HepG2 (cell line): ENCODE measurements at regions not wholly inside any gene's neighbourhood (a gene's known extent, or its start where the extent isn't known, plus 50 kb on each side); places are given as distances from the start of the nearest gene placed in this dataset.
A peak's percentile ranks its signal among the peaks of the same experiment; 100 is the strongest.

Experiments used
- ATAC-seq: fragments of 200-7000 bp; cut with Tn5 transposase; 3 replicates; pipeline ENCODE4 v1.9.1; 2020; ENCODE audit warnings: mild to moderate bottlenecking, moderate library complexity
- BruUV-seq: library from RNA; stranded (reverse); fragments of 400-500 nt; replicated peaks from 2 replicates; lab custom pipeline; 2021; lab: Mats Ljungman, UMichigan
- CTCF ChIA-PET: fragments of 300-600 bp; formaldehyde crosslinking; extraction: SDS; loops from one replicate; lab custom pipeline; 2021; ENCODE audit warnings: low total read pairs, inconsistent platforms, low intra/inter-chr PET ratio; lab: Yijun Ruan, JAX
- POLR2A ChIA-PET: fragments of 350-600 bp; sonication (Branson Sonifier 250); formaldehyde crosslinking; loops from one replicate; lab custom pipeline; 2020; ENCODE audit warnings: antibody characterized with exemption, inconsistent platforms; lab: Yijun Ruan, JAX
- DNase-seq: peaks from one replicate; pipeline ENCODE4 v3.0.0-alpha.2; 2015; ENCODE audit warnings: low spot score
- FAIRE-seq: peaks from 3 replicates; lab custom pipeline; 2011; peaks lifted over from hg19 to GRCh38; lab: Jason Lieb, UNC
- H2AFZ ChIP-seq: one replicate; pipeline ENCODE4 v1.6.1; 2011; ENCODE audit warnings: low read length, inconsistent platforms
- H3K27ac ChIP-seq: fragments of 300-600 bp; 3 replicates; pipeline ENCODE4 v1.8.0; 2011; ENCODE audit warnings: mixed run types, mild to moderate bottlenecking, mixed read lengths, low read length, inconsistent platforms; ENCODE audit not compliant: insufficient read depth; ENCODE audit errors: extremely low read length
- H3K27me3 ChIP-seq, 2 experiments: fragments of 200-600 bp in 1 of 2; 2 replicates in 1 of 2; 3 replicates in 1 of 2; pipeline versions ENCODE4 v1.6.0 to v1.8.0; 2011; ENCODE audit warnings: low read length in 2 of 2, mild to moderate bottlenecking in 2 of 2, moderate library complexity in 2 of 2, inconsistent platforms in 1 of 2; ENCODE audit not compliant: insufficient read depth in 2 of 2, control insufficient read depth in 1 of 2
- H3K36me3 ChIP-seq, 2 experiments: fragments of 200-600 bp in 1 of 2; replicated peaks in 1 of 2; 2 replicates in 1 of 2; 3 replicates in 1 of 2; pipeline versions ENCODE4 v1.5.1 to v1.8.0; 2011; ENCODE audit warnings: low read length in 2 of 2, inconsistent platforms in 1 of 2; ENCODE audit not compliant: insufficient read depth in 2 of 2, control insufficient read depth in 1 of 2
- H3K4me1 ChIP-seq: 2 replicates; pipeline ENCODE4 v1.5.1; 2012; ENCODE audit warnings: low read length, inconsistent platforms; ENCODE audit not compliant: insufficient read depth
- H3K4me2 ChIP-seq: 2 replicates; pipeline ENCODE4 v1.6.0; 2011; ENCODE audit warnings: low read depth, low read length, inconsistent platforms
- H3K4me3 ChIP-seq, 3 experiments: fragments of 200-600 bp in 1 of 3; sonication (generic), shearing (Covaris generic) in 1 of 3; replicated peaks in 1 of 3; 2 replicates each; pipeline ENCODE4 v1.5.1; 2011 to 2016; ENCODE audit warnings: low read length in 3 of 3, inconsistent platforms in 2 of 3, low read depth in 2 of 3, mild to moderate bottlenecking in 2 of 3, control low read depth in 1 of 3, mixed read lengths in 1 of 3; ENCODE audit not compliant: insufficient read depth in 1 of 3
- H3K79me2 ChIP-seq: one replicate; pipeline ENCODE4 v1.6.1; 2011; ENCODE audit warnings: low read length, inconsistent platforms; ENCODE audit not compliant: insufficient read depth
- H3K9ac ChIP-seq: 2 replicates; pipeline ENCODE4 v1.6.0; 2011; ENCODE audit warnings: mild to moderate bottlenecking, low read depth, low read length, inconsistent platforms; ENCODE audit not compliant: insufficient read depth
- H3K9me3 ChIP-seq: 2 replicates; pipeline ENCODE4 v1.5.1; 2012; ENCODE audit warnings: mild to moderate bottlenecking, low read length
- H4K20me1 ChIP-seq: 2 replicates; pipeline ENCODE4 v1.6.0; 2011; ENCODE audit warnings: inconsistent platforms, mild to moderate bottlenecking, low read length, moderate library complexity; ENCODE audit not compliant: insufficient read depth
- CEBPG ChIP-seq: IDR thresholded peaks from 2 replicates; pipeline ENCODE4 v1.6.1; 2016
- GABPB1 ChIP-seq: IDR thresholded peaks from 2 replicates; pipeline ENCODE4 v1.6.1; 2016; ENCODE audit warnings: mild to moderate bottlenecking, missing genetic modification reagents, moderate library complexity, missing compliant biosample characterization
- HNF4A ChIP-seq: sonication (generic); formaldehyde crosslinking; IDR thresholded peaks from 2 replicates; pipeline ENCODE4 v1.4.0; 2020; ENCODE audit warnings: missing genetic modification reagents
- SOX13 ChIP-seq, 3 experiments: fragments of 450-650 bp in 1 of 3; sonication (generic) in 1 of 3; formaldehyde crosslinking in 1 of 3; IDR thresholded peaks in 2 of 3; conservative IDR thresholded peaks in 1 of 3; 2 replicates each; pipeline versions ENCODE4 v1.5.0 to v1.6.1; 2016 to 2020; ENCODE audit warnings: antibody characterized with exemption in 1 of 3, mild to moderate bottlenecking in 1 of 3, missing compliant biosample characterization in 1 of 3, missing genetic modification reagents in 1 of 3, moderate library complexity in 1 of 3
- SOX5 ChIP-seq: IDR thresholded peaks from 2 replicates; pipeline ENCODE4 v1.6.1; 2016; ENCODE audit warnings: borderline replicate concordance
- SOX6 ChIP-seq, 2 experiments: fragments of 450-650 bp in 1 of 2; sonication (generic) in 1 of 2; formaldehyde crosslinking in 1 of 2; IDR thresholded peaks; 2 replicates each; pipeline versions ENCODE4 v1.4.0 to v1.6.1; 2017 to 2020; ENCODE audit warnings: antibody characterized with exemption in 1 of 2, mild to moderate bottlenecking in 1 of 2, missing genetic modification reagents in 1 of 2
- ZIK1 ChIP-seq: sonication (generic); formaldehyde crosslinking; IDR thresholded peaks from 2 replicates; pipeline ENCODE4 v1.5.0; 2020; ENCODE audit warnings: mild to moderate bottlenecking, low read depth, missing genetic modification reagents, borderline replicate concordance
- ZNF329 ChIP-seq: sonication (generic); formaldehyde crosslinking; IDR thresholded peaks from 2 replicates; pipeline ENCODE4 v1.9.0; 2021; ENCODE audit warnings: low read depth, mild to moderate bottlenecking, missing genetic modification reagents
- ZNF33B ChIP-seq: sonication (generic); formaldehyde crosslinking; IDR thresholded peaks from 2 replicates; pipeline ENCODE4 v1.5.1; 2020; ENCODE audit warnings: mild to moderate bottlenecking, missing genetic modification reagents
- ZUFSP ChIP-seq: sonication (generic); formaldehyde crosslinking; IDR thresholded peaks from 2 replicates; pipeline ENCODE4 v1.9.0; 2021; ENCODE audit warnings: missing genetic modification reagents, mild to moderate bottlenecking, borderline replicate concordance
- WGBS: methylation state at CpG from one replicate; pipeline ENCODE4 v1.1.6; 2017; ENCODE audit warnings: low lambda C conversion rate; 5-methylcytosine and 5-hydroxymethylcytosine counted together
- in situ Hi-C: cut with HindIII; loops from 2 replicates; pipeline ENCODE4 v1.10.0; 2017; ENCODE audit warnings: low pct_unique_long_range_greater_than_20kb; ENCODE audit not compliant: extremely low pct_ligation_motif_present
- intact Hi-C: fragments of 100-400 bp; cut with micrococcal nuclease; formaldehyde crosslinking; loops from one replicate; pipeline ENCODE4 v1.10.0; 2022; ENCODE audit not compliant: unreplicated experiment

GRCh38 chr4:106481801-106482200, 113.2 kb upstream of the GIMD1 start:
- 21% methylated on average over 3 of the region's 3 CpGs for WGBS
- intact Hi-C loops (no loop called here), in situ Hi-C loops (no loop called here)
- Histone ChIP-seq H3K79me2 (no peaks in the 10 kb centered on the region), H3K27ac (no peak overlapping the region), H2AFZ (no peak overlapping the region), H4K20me1 (no peaks in the 10 kb centered on the region), H3K27me3 (peaks cover 1 to 8% of the 10 kb centered on the region in 2 experiments; a peak in 2 of 5 replicates), H3K4me3 (no peak overlapping the region), H3K4me2 (no peak overlapping the region), H3K36me3 (no peaks in the 10 kb centered on the region), H3K9ac (no peak overlapping the region), H3K4me1 (peaks cover 9% of the 10 kb centered on the region; the same call in 1 of the 2 replicates), H3K9me3 (no peaks in the 10 kb centered on the region)
- DNase-seq: no peak
- CTCF ChIA-PET: no interaction called here
- POLR2A ChIA-PET: no interaction called here
- ATAC-seq: no peak
- FAIRE-seq: no peak
- no TSS peak for BruUV-seq
- TF ChIP-seq ZUFSP (CRISPR knock-in tag): no peak

GRCh38 chr4:106478152-106478551, 109.6 kb upstream of the GIMD1 start:
- no peak overlapping the region for H3K4me3 ChIP-seq
- ATAC-seq (peak; percentile 78), FAIRE-seq (no peak), DNase-seq (peak; percentile 32)
- H3K4me1 ChIP-seq: peaks cover 9% of the 10 kb centered on the region; the same call in 1 of the 2 replicates
- no TSS peak for BruUV-seq
- no peaks in the 10 kb centered on the region for H3K36me3 ChIP-seq
- H4K20me1 ChIP-seq: no peaks in the 10 kb centered on the region
- no peak overlapping the region for H3K4me2 ChIP-seq
- no peak overlapping the region for H3K9ac ChIP-seq
- ChIA-PET POLR2A (no interaction called here), CTCF (no interaction called here)
- in situ Hi-C loops: no loop called here
- TF ChIP-seq ZIK1 (CRISPR knock-in tag) (no peak), HNF4A (CRISPR knock-in tag) (peak; percentile 19; the same call in 1 of the 2 replicates), SOX6 (IDR thresholded peaks at IDR 0.05) (no peak), SOX6 (CRISPR knock-in tag; IDR thresholded peaks at IDR 0.05) (peak; percentile 68; the same call in 1 of the 2 replicates), SOX13 (IDR thresholded peaks at IDR 0.05) (no peak), SOX13 (CRISPR knock-in tag; conservative IDR thresholded peaks at IDR 0.05 in 1 of 2, IDR thresholded peaks at IDR 0.05 in 1 of 2) (peak in 1 of 2 experiments; percentile 76; a peak in 2 of 4 replicates), SOX5 (peak; percentile 56; the same call in 1 of the 2 replicates), ZNF329 (CRISPR knock-in tag) (no peak), CEBPG (CRISPR knock-in tag) (no peak), ZNF33B (no peak), GABPB1 (CRISPR knock-in tag) (no peak)
- TF ChIP-seq, all 625 proteins: peak for 4
- Histone ChIP-seq H2AFZ (no peak overlapping the region), H3K79me2 (no peaks in the 10 kb centered on the region), H3K9me3 (no peaks in the 10 kb centered on the region), H3K27ac (no peak overlapping the region), H3K27me3 (peaks cover 1 to 8% of the 10 kb centered on the region in 2 experiments; a peak in 2 of 5 replicates)
- 1% methylated on average over 5 of the region's 5 CpGs for WGBS
- intact Hi-C loops: no loop called here
